Endothelial cell of umbilical vein (primary cell): ENCODE measurements at regions not wholly inside any gene's neighbourhood (a gene's known extent, or its start where the extent isn't known, plus 50 kb on each side); places are given as distances from the start of the nearest gene placed in this dataset.

Source experiments
- BruUV-seq: library from RNA; stranded (reverse); fragments of 400-500 nt; replicated peaks from 2 replicates; lab custom pipeline; 2021; lab: Mats Ljungman, UMichigan
- CTCF ChIA-PET: fragments of 300-600, 350-600 bp; sonication (Branson Sonifier 250); formaldehyde crosslinking; loops from one replicate; lab custom pipeline; 2021; ENCODE audit warnings: antibody characterized with exemption, inconsistent platforms; lab: Charles Lee
- POLR2A ChIA-PET: fragments of 300-600, 350-600 bp; sonication (Branson Sonifier 250); formaldehyde crosslinking; loops from one replicate; lab custom pipeline; 2021; ENCODE audit warnings: antibody characterized with exemption, inconsistent platforms; lab: Charles Lee
- DNase-seq: peaks from one replicate; pipeline ENCODE4 v3.0.0-alpha.2; 2011; ENCODE audit warnings: low read depth, low spot score
- FAIRE-seq: peaks from 2 replicates; lab custom pipeline; 2011; peaks lifted over from hg19 to GRCh38; lab: Jason Lieb, UNC
- H2AFZ ChIP-seq: 2 replicates; pipeline ENCODE4 v1.6.0; 2012; ENCODE audit warnings: low read depth, low read length, control low read depth, inconsistent platforms
- H3K27ac ChIP-seq: 2 replicates; pipeline ENCODE4 v1.5.1; 2011; ENCODE audit warnings: low read depth, mild to moderate bottlenecking, control low read depth, low read length, moderate library complexity; ENCODE audit not compliant: insufficient read depth
- H3K27me3 ChIP-seq, 2 experiments: 2 replicates each; pipeline versions ENCODE4 v1.6.0 to v1.6.1; 2011; ENCODE audit warnings: low read length in 2 of 2, mixed read lengths in 1 of 2; ENCODE audit not compliant: control insufficient read depth in 2 of 2, insufficient read depth in 2 of 2
- H3K36me3 ChIP-seq, 2 experiments: 2 replicates in 1 of 2; 3 replicates in 1 of 2; pipeline ENCODE4 v1.5.1; 2011; ENCODE audit warnings: low read length in 2 of 2, mild to moderate bottlenecking in 1 of 2, moderate library complexity in 1 of 2; ENCODE audit not compliant: control insufficient read depth in 2 of 2, insufficient read depth in 2 of 2; ENCODE audit errors: extremely low read depth in 1 of 2
- H3K4me1 ChIP-seq: 3 replicates; pipeline ENCODE4 v1.5.1; 2011; ENCODE audit warnings: mild to moderate bottlenecking, low read length; ENCODE audit not compliant: control insufficient read depth, insufficient read depth; ENCODE audit errors: extremely low read depth
- H3K4me2 ChIP-seq: 2 replicates; pipeline ENCODE4 v1.6.1; 2011; ENCODE audit warnings: low read length, control low read depth, mixed read lengths; ENCODE audit not compliant: insufficient read depth
- H3K4me3 ChIP-seq, 3 experiments: fragments of 200-600 bp in 1 of 3; sonication (generic), shearing (Covaris generic) in 1 of 3; replicated peaks in 1 of 3; 2 replicates each; pipeline ENCODE4 v1.5.1; 2011 to 2016; ENCODE audit warnings: control low read depth in 3 of 3, low read length in 3 of 3, mild to moderate bottlenecking in 2 of 3, inconsistent platforms in 1 of 3, low read depth in 1 of 3, moderate library complexity in 1 of 3; ENCODE audit not compliant: insufficient read depth in 1 of 3
- H3K79me2 ChIP-seq: 2 replicates; pipeline ENCODE4 v1.6.0; 2012; ENCODE audit warnings: low read length, inconsistent platforms; ENCODE audit not compliant: control insufficient read depth, insufficient read depth
- H3K9ac ChIP-seq: replicated peaks from 2 replicates; pipeline ENCODE3; 2011; ENCODE audit warnings: low read length, control low read depth; ENCODE audit not compliant: insufficient read depth; ENCODE audit errors: extremely low read depth
- H3K9me1 ChIP-seq: replicated peaks from 3 replicates; pipeline ENCODE4 v1.6.0; 2011; ENCODE audit warnings: mild to moderate bottlenecking, low read length; ENCODE audit not compliant: control insufficient read depth, insufficient read depth; ENCODE audit errors: extremely low read depth
- H3K9me3 ChIP-seq: replicated peaks from 2 replicates; pipeline ENCODE4 v1.5.1; 2012; ENCODE audit warnings: low read length, inconsistent platforms; ENCODE audit not compliant: control insufficient read depth, insufficient read depth
- H4K20me1 ChIP-seq: replicated peaks from 2 replicates; pipeline ENCODE3; 2011; ENCODE audit warnings: mild to moderate bottlenecking, low read length; ENCODE audit not compliant: control insufficient read depth, insufficient read depth; ENCODE audit errors: extremely low read depth
- CTCF ChIP-seq, 2 donors: IDR thresholded peaks; 1 replicate in 1 of 2; 2 replicates in 1 of 2; pipeline ENCODE4 v1.5.1; 2011; ENCODE audit warnings: low read length in 2 of 2, mild to moderate bottlenecking in 2 of 2, moderate library complexity in 2 of 2, control low read depth in 1 of 2, inconsistent platforms in 1 of 2, low read depth in 1 of 2; ENCODE audit not compliant: insufficient read depth in 1 of 2; ENCODE audit errors: extremely low read depth in 1 of 2
- EZH2 ChIP-seq: IDR thresholded peaks from 2 replicates; pipeline ENCODE4 v1.6.1; 2012; ENCODE audit warnings: borderline replicate concordance, low read depth, mild to moderate bottlenecking, moderate library complexity, low read length, inconsistent platforms; ENCODE audit not compliant: severe bottlenecking
- FOS ChIP-seq: IDR thresholded peaks from 2 replicates; pipeline ENCODE4 v1.6.1; 2011; ENCODE audit warnings: mild to moderate bottlenecking, low read length, moderate library complexity, borderline replicate concordance; ENCODE audit not compliant: insufficient read depth
- GATA2 ChIP-seq: IDR thresholded peaks from 2 replicates; pipeline ENCODE4 v1.7.0; 2011; ENCODE audit warnings: low read depth, mild to moderate bottlenecking, moderate library complexity, mixed read lengths, low read length; ENCODE audit not compliant: insufficient read length, insufficient read depth
- JUN ChIP-seq: IDR thresholded peaks from 2 replicates; pipeline ENCODE4 v1.6.1; 2011; ENCODE audit warnings: borderline replicate concordance, low read depth; ENCODE audit not compliant: insufficient read length, insufficient read depth
- MAX ChIP-seq: IDR thresholded peaks from 2 replicates; pipeline ENCODE4 v1.6.1; 2011; ENCODE audit not compliant: insufficient read depth, insufficient read length
- MYC ChIP-seq: IDR thresholded peaks from one replicate; pipeline ENCODE4 v1.6.1; 2011; ENCODE audit warnings: mild to moderate bottlenecking, low read depth, low read length
- POLR2A ChIP-seq: IDR thresholded peaks from 2 replicates; pipeline ENCODE4 v1.6.1; 2012; ENCODE audit warnings: low read depth, mild to moderate bottlenecking, control low read depth, low read length
- POLR2AphosphoS5 ChIP-seq: IDR thresholded peaks from 2 replicates; pipeline ENCODE4 v1.6.1; 2012; ENCODE audit warnings: low read depth, mild to moderate bottlenecking, control low read depth, low read length, moderate library complexity; ENCODE audit not compliant: insufficient read depth
- dilution Hi-C: fragments of 300-500 bp; cut with MboI; formaldehyde crosslinking; loops from one replicate; pipeline ENCODE4 v1.15.0; 2019; ENCODE audit warnings: low sequenced_read_pairs; ENCODE audit not compliant: extremely low pct_ligation_motif_present
- intact Hi-C: fragments of 100-400 bp; cut with micrococcal nuclease; formaldehyde crosslinking; loops from one replicate; pipeline ENCODE4 v1.10.0; 2022

- Histone ChIP-seq H4K20me1 (no peaks in the 10 kb centered on the region), H3K4me2 (no peak overlapping the region), H3K27me3 (no peaks in the 10 kb centered on the region), H3K9ac (no peak overlapping the region), H3K4me3 (no peak overlapping the region), H3K9me1 (no peaks in the 10 kb centered on the region), H3K36me3 (no peaks in the 10 kb centered on the region), H3K79me2 (no peaks in the 10 kb centered on the region), H3K4me1 (no peaks in the 10 kb centered on the region), H3K9me3 (no peaks in the 10 kb centered on the region), H2AFZ (no peak overlapping the region), H3K27ac (no peak overlapping the region)
- TF ChIP-seq GATA2, result no peak
- no peak for TF ChIP-seq MAX
- BruUV-seq, result no TSS peak
- FAIRE-seq (no peak), DNase-seq (no peak)
- POLR2A ChIA-PET, result no interaction called here
- dilution Hi-C loops (no loop called here), intact Hi-C loops (no loop called here)
- CTCF ChIA-PET, result no interaction called here
Observed at GRCh38 chr20:46803123-46804020, 91.3 kb upstream of the EYA2 start.

- Histone ChIP-seq H3K27me3 (no peaks in the 10 kb centered on the region), H3K4me3 (no peak overlapping the region), H4K20me1 (no peaks in the 10 kb centered on the region), H3K9me3 (no peaks in the 10 kb centered on the region), H2AFZ (no peak overlapping the region), H3K79me2 (no peaks in the 10 kb centered on the region), H3K9ac (no peak overlapping the region), H3K36me3 (no peaks in the 10 kb centered on the region), H3K4me1 (no peaks in the 10 kb centered on the region), H3K27ac (no peak overlapping the region), H3K9me1 (no peaks in the 10 kb centered on the region), H3K4me2 (no peak overlapping the region)
- DNase-seq (no peak), FAIRE-seq (no peak)
- no TSS peak for BruUV-seq
- POLR2A ChIA-PET, result no interaction called here
- TF ChIP-seq MYC, result no peak
- TF ChIP-seq CTCF (IDR thresholded peaks at IDR 0.05; ENCODE audit: extremely low read depth in 1 of 2, insufficient read depth in 1 of 2, low read depth in 1 of 2, low read length in 2 of 2), result no peak
- TF ChIP-seq EZH2, result no peak
- TF ChIP-seq GATA2, result no peak
- TF ChIP-seq POLR2AphosphoS5, result no peak
- TF ChIP-seq POLR2A, result no peak
- TF ChIP-seq MAX, result no peak
- TF ChIP-seq JUN, result no peak
- TF ChIP-seq FOS, result no peak
- dilution Hi-C loops, result no loop called here
- CTCF ChIA-PET, result no interaction called here
- intact Hi-C loops, result no loop called here
Observed at GRCh38 chr20:46804126-46804525, 90.5 kb upstream of the EYA2 start.
